Naive thymus-derived CD4-positive, alpha-beta T cell (primary cell): ENCODE measurements at regions not wholly inside any gene's neighbourhood (a gene's known extent, or its start where the extent isn't known, plus 50 kb on each side); places are given as distances from the start of the nearest gene placed in this dataset.

Source experiments
- ATAC-seq: fragments of 150-1000 bp; cut with Tn5 transposase; 2 replicates; pipeline ENCODE4 v1.10.0; 2021; ENCODE audit warnings: mild to moderate bottlenecking, moderate library complexity
- CTCF ChIA-PET: fragments of 350-600 bp; sonication (Branson Sonifier 250); formaldehyde crosslinking; loops from one replicate; lab custom pipeline; 2021; ENCODE audit warnings: antibody characterized with exemption; lab: Charles Lee
- POLR2A ChIA-PET: fragments of 350-600 bp; sonication (Branson Sonifier 250); formaldehyde crosslinking; loops from one replicate; lab custom pipeline; 2021; ENCODE audit warnings: antibody characterized with exemption, inconsistent platforms; lab: Charles Lee
- DNase-seq, 9 donors: peaks; one replicate each; pipeline versions ENCODE4 v3.0.0 to v3.0.0-alpha.2; 2020 to 2022; ENCODE audit warnings: mixed read lengths in 1 of 9
- H3K27ac ChIP-seq: one replicate; pipeline ENCODE4 v1.7.0; 2013; ENCODE audit warnings: mild to moderate bottlenecking, low read depth, low read length, moderate library complexity
- H3K27me3 ChIP-seq, 2 donors: one replicate each; pipeline ENCODE4 v1.7.0; 2013; ENCODE audit warnings: low read length in 2 of 2, mild to moderate bottlenecking in 2 of 2, moderate library complexity in 2 of 2; ENCODE audit not compliant: control insufficient read depth in 2 of 2, insufficient read depth in 2 of 2
- H3K36me3 ChIP-seq, 3 experiments: 1 replicate in 2 of 3; 2 replicates in 1 of 3; pipeline ENCODE4 v1.7.0; 2013; ENCODE audit warnings: low read length in 3 of 3, mild to moderate bottlenecking in 3 of 3, moderate library complexity in 1 of 3; ENCODE audit not compliant: insufficient read depth in 3 of 3, control insufficient read depth in 2 of 3
- H3K4me1 ChIP-seq, 2 donors: one replicate each; pipeline ENCODE4 v1.7.0; 2013; ENCODE audit warnings: low read length in 2 of 2, mild to moderate bottlenecking in 2 of 2, moderate library complexity in 1 of 2; ENCODE audit not compliant: control insufficient read depth in 2 of 2, insufficient read depth in 2 of 2
- H3K4me3 ChIP-seq: 2 replicates; pipeline ENCODE4 v1.7.0; 2013; ENCODE audit warnings: mild to moderate bottlenecking, low read length
- H3K9me3 ChIP-seq, 3 experiments: 1 replicate in 2 of 3; 2 replicates in 1 of 3; pipeline ENCODE4 v1.7.0; 2013; ENCODE audit warnings: low read length in 3 of 3; ENCODE audit not compliant: control insufficient read depth in 2 of 3
- H3K27ac Mint-ChIP-seq, 9 donors: one replicate each; pipeline ENCODE4 v1.8.0; 2020 to 2022; ENCODE audit warnings: mixed read lengths in 9 of 9, mild to moderate bottlenecking in 8 of 9, moderate library complexity in 5 of 9, inconsistent platforms in 2 of 9
- H3K27me3 Mint-ChIP-seq, 5 donors: one replicate each; pipeline ENCODE4 v1.8.0; 2021 to 2022; ENCODE audit warnings: mixed read lengths in 5 of 5, mild to moderate bottlenecking in 1 of 5
- H3K36me3 Mint-ChIP-seq, 5 donors: one replicate each; pipeline ENCODE4 v1.8.0; 2020 to 2022; ENCODE audit warnings: mixed read lengths in 5 of 5, mild to moderate bottlenecking in 3 of 5, inconsistent platforms in 1 of 5
- H3K4me1 Mint-ChIP-seq, 7 donors: one replicate each; pipeline ENCODE4 v1.8.0; 2020 to 2022; ENCODE audit warnings: mixed read lengths in 7 of 7, mild to moderate bottlenecking in 3 of 7, inconsistent platforms in 1 of 7
- H3K4me3 Mint-ChIP-seq, 10 donors: one replicate each; pipeline ENCODE4 v1.8.0; 2020 to 2022; ENCODE audit warnings: mild to moderate bottlenecking in 10 of 10, mixed read lengths in 10 of 10, moderate library complexity in 6 of 10, inconsistent platforms in 2 of 10
- H3K9me3 Mint-ChIP-seq, 11 donors: one replicate each; pipeline ENCODE4 v1.8.0; 2020 to 2022; ENCODE audit warnings: mixed read lengths in 11 of 11, mild to moderate bottlenecking in 4 of 11, inconsistent platforms in 1 of 11, moderate library complexity in 1 of 11
- intact Hi-C, 2 donors: fragments of 100-400 bp; cut with micrococcal nuclease; formaldehyde crosslinking; loops; one replicate each; pipeline ENCODE4 v1.15.1; 2023

GRCh38 chr6:12594530-12594893, 122.1 kb upstream of the PHACTR1 start:
- ChIA-PET POLR2A (no interaction called here), CTCF (no interaction called here)
- peaks cover 0 to 4% of the 10 kb centered on the region in 2 donors for H3K27me3 ChIP-seq
- no peaks in the 10 kb centered on the region for H3K36me3 Mint-ChIP-seq
- no peak overlapping the region for H3K4me3 ChIP-seq
- no peak overlapping the region for H3K4me3 Mint-ChIP-seq
- intact Hi-C loops = no loop called here
- H3K36me3 ChIP-seq = no peaks in the 10 kb centered on the region
- no peak overlapping the region for H3K27ac ChIP-seq
- no peaks in the 10 kb centered on the region for H3K9me3 Mint-ChIP-seq
- H3K4me1 ChIP-seq = no peaks in the 10 kb centered on the region
- peaks cover 8 to 19% (median 13%) of the 10 kb centered on the region in 5 donors for H3K27me3 Mint-ChIP-seq
- DNase-seq (no peak), ATAC-seq (no peak)
- H3K27ac Mint-ChIP-seq = no peak overlapping the region
- peaks cover 0 to 6% (median 0%) of the 10 kb centered on the region in 7 donors for H3K4me1 Mint-ChIP-seq
- no peaks in the 10 kb centered on the region for H3K9me3 ChIP-seq

- H3K4me1 ChIP-seq = no peaks in the 10 kb centered on the region
- H3K9me3 Mint-ChIP-seq = no peaks in the 10 kb centered on the region
- no peak overlapping the region for H3K27ac ChIP-seq
- ATAC-seq = peak; percentile 66
- POLR2A ChIA-PET = no interaction called here
- no peaks in the 10 kb centered on the region for H3K9me3 ChIP-seq
- H3K27me3 Mint-ChIP-seq = peaks cover 6 to 20% (median 13%) of the 10 kb centered on the region in 5 donors
- no peak overlapping the region for H3K4me3 ChIP-seq
- no peaks in the 10 kb centered on the region for H3K36me3 Mint-ChIP-seq
- peaks cover 0 to 4% of the 10 kb centered on the region in 2 donors for H3K27me3 ChIP-seq
- no peak overlapping the region for H3K4me3 Mint-ChIP-seq
- no peak overlapping the region for H3K27ac Mint-ChIP-seq
- DNase-seq = no peak
- peaks cover 0 to 6% (median 0%) of the 10 kb centered on the region in 7 donors for H3K4me1 Mint-ChIP-seq
- H3K36me3 ChIP-seq = no peaks in the 10 kb centered on the region
- CTCF ChIA-PET = no interaction called here
- intact Hi-C loops = no loop called here
Measured at GRCh38 chr6:12595161-12595811, 121.3 kb upstream of the PHACTR1 start.

- intact Hi-C loops = no loop called here
- H3K27ac Mint-ChIP-seq = no peak overlapping the region
- no peak overlapping the region for H3K4me3 Mint-ChIP-seq
- no peak overlapping the region for H3K4me3 ChIP-seq
- CTCF ChIA-PET = no interaction called here
- H3K9me3 Mint-ChIP-seq = no peaks in the 10 kb centered on the region
- peaks cover 11 to 25% (median 17%) of the 10 kb centered on the region in 5 donors for H3K27me3 Mint-ChIP-seq
- no peaks in the 10 kb centered on the region for H3K4me1 ChIP-seq
- no peak overlapping the region for H3K27ac ChIP-seq
- POLR2A ChIA-PET = no interaction called here
- no peaks in the 10 kb centered on the region for H3K9me3 ChIP-seq
- H3K36me3 Mint-ChIP-seq = no peaks in the 10 kb centered on the region
- peaks cover 0 to 4% of the 10 kb centered on the region in 2 donors for H3K27me3 ChIP-seq
- H3K4me1 Mint-ChIP-seq = peaks cover 0 to 6% (median 0%) of the 10 kb centered on the region in 7 donors
- no peak for ATAC-seq
- DNase-seq = no peak
- no peaks in the 10 kb centered on the region for H3K36me3 ChIP-seq
Measured at GRCh38 chr6:12596731-12597130, 119.8 kb upstream of the PHACTR1 start.

- POLR2A ChIA-PET = no interaction called here
- no peak overlapping the region for H3K27ac ChIP-seq
- H3K27ac Mint-ChIP-seq = no peak overlapping the region
- H3K9me3 ChIP-seq = no peaks in the 10 kb centered on the region
- no peaks in the 10 kb centered on the region for H3K36me3 Mint-ChIP-seq
- H3K4me1 Mint-ChIP-seq = peaks cover 0 to 6% (median 0%) of the 10 kb centered on the region in 7 donors
- H3K27me3 Mint-ChIP-seq = peaks cover 16 to 34% (median 22%) of the 10 kb centered on the region in 5 donors
- no peaks in the 10 kb centered on the region for H3K4me1 ChIP-seq
- no peak overlapping the region for H3K4me3 ChIP-seq
- intact Hi-C loops = no loop called here
- H3K27me3 ChIP-seq = peaks cover 0 to 4% of the 10 kb centered on the region in 2 donors
- DNase-seq = no peak
- H3K4me3 Mint-ChIP-seq = no peak overlapping the region
- ATAC-seq = no peak
- CTCF ChIA-PET = no interaction called here
- no peaks in the 10 kb centered on the region for H3K36me3 ChIP-seq
- peaks cover 0 to 1% (median 0%) of the 10 kb centered on the region in 11 donors for H3K9me3 Mint-ChIP-seq
Measured at GRCh38 chr6:12598919-12599318, 117.6 kb upstream of the PHACTR1 start.

- no peaks in the 10 kb centered on the region for H3K36me3 ChIP-seq
- ATAC-seq (no peak), DNase-seq (no peak)
- H3K27ac Mint-ChIP-seq = no peak overlapping the region
- H3K4me1 Mint-ChIP-seq = peaks cover 0 to 8% (median 0%) of the 10 kb centered on the region in 7 donors
- CTCF ChIA-PET = no interaction called here
- H3K36me3 Mint-ChIP-seq = no peaks in the 10 kb centered on the region
- H3K27ac ChIP-seq = no peak overlapping the region
- no peak overlapping the region for H3K4me3 Mint-ChIP-seq
- POLR2A ChIA-PET = no interaction called here
- peaks cover 0 to 2% (median 0%) of the 10 kb centered on the region in 11 donors for H3K9me3 Mint-ChIP-seq
- no peaks in the 10 kb centered on the region for H3K4me1 ChIP-seq
- peaks cover 6 to 31% (median 22%) of the 10 kb centered on the region in 5 donors for H3K27me3 Mint-ChIP-seq
- no peaks in the 10 kb centered on the region for H3K9me3 ChIP-seq
- intact Hi-C loops = no loop called here
- H3K27me3 ChIP-seq = no peaks in the 10 kb centered on the region
- no peak overlapping the region for H3K4me3 ChIP-seq
Measured at GRCh38 chr6:12601881-12602280, 114.7 kb upstream of the PHACTR1 start.

- Mint-ChIP-seq H3K4me1 (peaks cover 0 to 8% (median 0%) of the 10 kb centered on the region in 7 donors), H3K4me3 (no peak overlapping the region), H3K9me3 (peaks cover 0 to 2% (median 0%) of the 10 kb centered on the region in 11 donors), H3K36me3 (no peaks in the 10 kb centered on the region), H3K27me3 (peaks cover 6 to 36% (median 26%) of the 10 kb centered on the region in 5 donors), H3K27ac (no peak overlapping the region)
- no peak overlapping the region for H3K27ac ChIP-seq
- no peak overlapping the region for H3K4me3 ChIP-seq
- no peaks in the 10 kb centered on the region for H3K27me3 ChIP-seq
- no peak for ATAC-seq
- H3K4me1 ChIP-seq = no peaks in the 10 kb centered on the region
- intact Hi-C loops = no loop called here
- CTCF ChIA-PET = no interaction called here
- no peaks in the 10 kb centered on the region for H3K9me3 ChIP-seq
- no peaks in the 10 kb centered on the region for H3K36me3 ChIP-seq
- POLR2A ChIA-PET = no interaction called here
- DNase-seq = no peak
Measured at GRCh38 chr6:12602342-12602741, 114.2 kb upstream of the PHACTR1 start.
